Caco-2 (cell line): ENCODE measurements at regions not wholly inside any gene's neighbourhood (a gene's known extent, or its start where the extent isn't known, plus 50 kb on each side); places are given as distances from the start of the nearest gene placed in this dataset.

Experiments
- BruUV-seq: library from RNA; stranded (reverse); fragments of 400-500 nt; replicated peaks from 2 replicates; lab custom pipeline; 2021; lab: Mats Ljungman, UMichigan
- CTCF ChIA-PET: fragments of 300-600 bp; sonication (Branson Sonifier 250); formaldehyde crosslinking; loops from one replicate; lab custom pipeline; 2022; ENCODE audit warnings: antibody characterized with exemption; lab: Charles Lee
- POLR2A ChIA-PET: fragments of 300-600 bp; sonication (Branson Sonifier 250); formaldehyde crosslinking; loops from one replicate; lab custom pipeline; 2022; ENCODE audit warnings: antibody characterized with exemption; lab: Charles Lee
- DNase-seq, 2 experiments: peaks; one replicate each; pipeline versions ENCODE4 v3.0.0 to v3.0.0-alpha.2; 2020 to 2022
- H3K27me3 ChIP-seq: replicated peaks from 2 replicates; pipeline ENCODE4 v1.6.0; 2011; ENCODE audit warnings: low read length; ENCODE audit not compliant: control insufficient read depth, insufficient read depth
- H3K36me3 ChIP-seq: 2 replicates; pipeline ENCODE4 v1.5.1; 2011; ENCODE audit warnings: low read length; ENCODE audit not compliant: control insufficient read depth, insufficient read depth
- H3K4me1 ChIP-seq: fragments of 250-450 bp; sonication (Bioruptor Pico); 2 replicates; pipeline ENCODE4 v1.5.1; 2020; ENCODE audit warnings: mild to moderate bottlenecking
- H3K4me3 ChIP-seq: 2 replicates; pipeline ENCODE4 v1.5.1; 2011; ENCODE audit warnings: low read depth, mild to moderate bottlenecking, control low read depth, low read length
- H3K9me3 ChIP-seq: fragments of 250-450 bp; sonication (Bioruptor Pico); 2 replicates; pipeline ENCODE4 v1.5.1; 2020; ENCODE audit warnings: mild to moderate bottlenecking, moderate library complexity
- H3K27ac Mint-ChIP-seq: one replicate; pipeline ENCODE4 v1.8.0; 2022; ENCODE audit warnings: mixed read lengths; ENCODE audit not compliant: unreplicated experiment
- H3K27me3 Mint-ChIP-seq: one replicate; pipeline ENCODE4 v1.8.0; 2022; ENCODE audit warnings: mixed read lengths; ENCODE audit not compliant: insufficient read depth, unreplicated experiment
- H3K36me3 Mint-ChIP-seq: one replicate; pipeline ENCODE4 v1.8.0; 2022; ENCODE audit warnings: mild to moderate bottlenecking, mixed read lengths; ENCODE audit not compliant: insufficient read depth, unreplicated experiment
- H3K4me1 Mint-ChIP-seq: one replicate; pipeline ENCODE4 v1.8.0; 2022; ENCODE audit warnings: low read depth, mixed read lengths; ENCODE audit not compliant: unreplicated experiment
- H3K4me3 Mint-ChIP-seq: one replicate; pipeline ENCODE4 v1.8.0; 2022; ENCODE audit warnings: mild to moderate bottlenecking, moderate library complexity, mixed read lengths; ENCODE audit not compliant: unreplicated experiment
- H3K9me3 Mint-ChIP-seq: one replicate; pipeline ENCODE4 v1.8.0; 2022; ENCODE audit warnings: mixed read lengths; ENCODE audit not compliant: unreplicated experiment
- CTCF ChIP-seq, 2 experiments: fragments of 200-600 bp in 1 of 2; IDR thresholded peaks; 1 replicate in 1 of 2; 2 replicates in 1 of 2; pipeline versions ENCODE4 v1.5.1 to v1.8.0; 2011 to 2022; ENCODE audit warnings: antibody characterized with exemption in 1 of 2, control low read depth in 1 of 2, inconsistent platforms in 1 of 2, low read depth in 1 of 2, low read length in 1 of 2, mild to moderate bottlenecking in 1 of 2, moderate library complexity in 1 of 2; ENCODE audit not compliant: insufficient read depth in 1 of 2, severe bottlenecking in 1 of 2, unreplicated experiment in 1 of 2
- intact Hi-C: fragments of 100-400 bp; cut with micrococcal nuclease; formaldehyde crosslinking; loops from one replicate; pipeline ENCODE4 v1.10.0; 2022; ENCODE audit not compliant: unreplicated experiment

- H3K4me3 ChIP-seq: no peak overlapping the region
- Mint-ChIP-seq H3K27me3 (no peaks in the 10 kb centered on the region), H3K4me1 (no peaks in the 10 kb centered on the region), H3K9me3 (peaks cover 9% of the 10 kb centered on the region), H3K36me3 (no peaks in the 10 kb centered on the region), H3K27ac (no peak overlapping the region), H3K4me3 (no peak overlapping the region)
- TF ChIP-seq CTCF (IDR thresholded peaks at IDR 0.05; ENCODE audit: insufficient read depth in 1 of 2, low read depth in 1 of 2, low read length in 1 of 2, severe bottlenecking in 1 of 2, unreplicated experiment in 1 of 2): no peak
- ChIA-PET POLR2A (no interaction called here), CTCF (no interaction called here)
- no peaks in the 10 kb centered on the region for H3K27me3 ChIP-seq
- no peaks in the 10 kb centered on the region for H3K4me1 ChIP-seq
- H3K9me3 ChIP-seq: no peaks in the 10 kb centered on the region
- DNase-seq: no peak
- no TSS peak for BruUV-seq
- intact Hi-C loops: no loop called here
- no peaks in the 10 kb centered on the region for H3K36me3 ChIP-seq
These were observed 112.7 kb downstream of the MTERF1 start for GRCh38 chr7:91767820-91768219.

DNA sequence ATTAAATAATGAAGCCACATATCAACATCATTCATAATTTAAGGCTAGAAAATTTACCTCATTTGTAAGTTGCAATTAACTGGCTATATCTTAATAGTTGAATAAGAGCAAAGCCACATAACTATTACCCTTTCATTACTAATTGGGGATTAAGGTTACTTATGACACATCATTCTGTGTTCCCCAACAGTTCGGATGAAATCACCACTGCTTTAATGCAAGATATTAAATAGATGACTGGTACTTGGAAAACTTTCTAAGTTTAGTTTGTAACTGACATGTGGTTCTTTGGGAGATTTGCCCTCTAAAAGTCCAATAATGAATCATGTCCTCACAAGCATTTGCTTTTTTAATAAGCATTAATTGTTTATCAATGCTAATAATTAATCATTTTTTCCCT is 109.1 kb downstream of the MTERF1 start:
- no peak overlapping the region for H3K4me3 ChIP-seq
- H3K4me1 ChIP-seq: no peaks in the 10 kb centered on the region
- POLR2A ChIA-PET: no interaction called here
- Mint-ChIP-seq H3K4me1 (no peaks in the 10 kb centered on the region), H3K27ac (no peak overlapping the region), H3K9me3 (no peaks in the 10 kb centered on the region), H3K4me3 (no peak overlapping the region), H3K27me3 (peaks cover 3% of the 10 kb centered on the region), H3K36me3 (no peaks in the 10 kb centered on the region)
- intact Hi-C loops: no loop called here
- no peaks in the 10 kb centered on the region for H3K27me3 ChIP-seq
- no peak for DNase-seq
- H3K9me3 ChIP-seq: no peaks in the 10 kb centered on the region
- TF ChIP-seq CTCF (IDR thresholded peaks at IDR 0.05; ENCODE audit: insufficient read depth in 1 of 2, low read depth in 1 of 2, low read length in 1 of 2, severe bottlenecking in 1 of 2, unreplicated experiment in 1 of 2): no peak
- CTCF ChIA-PET: interaction anchor here (0.6 kb wide), 1 partner anchor 266 kb away, joined by 3 read pairs; no protein-coding TSS in a partner anchor
- BruUV-seq: no TSS peak
- H3K36me3 ChIP-seq: no peaks in the 10 kb centered on the region

DNA sequence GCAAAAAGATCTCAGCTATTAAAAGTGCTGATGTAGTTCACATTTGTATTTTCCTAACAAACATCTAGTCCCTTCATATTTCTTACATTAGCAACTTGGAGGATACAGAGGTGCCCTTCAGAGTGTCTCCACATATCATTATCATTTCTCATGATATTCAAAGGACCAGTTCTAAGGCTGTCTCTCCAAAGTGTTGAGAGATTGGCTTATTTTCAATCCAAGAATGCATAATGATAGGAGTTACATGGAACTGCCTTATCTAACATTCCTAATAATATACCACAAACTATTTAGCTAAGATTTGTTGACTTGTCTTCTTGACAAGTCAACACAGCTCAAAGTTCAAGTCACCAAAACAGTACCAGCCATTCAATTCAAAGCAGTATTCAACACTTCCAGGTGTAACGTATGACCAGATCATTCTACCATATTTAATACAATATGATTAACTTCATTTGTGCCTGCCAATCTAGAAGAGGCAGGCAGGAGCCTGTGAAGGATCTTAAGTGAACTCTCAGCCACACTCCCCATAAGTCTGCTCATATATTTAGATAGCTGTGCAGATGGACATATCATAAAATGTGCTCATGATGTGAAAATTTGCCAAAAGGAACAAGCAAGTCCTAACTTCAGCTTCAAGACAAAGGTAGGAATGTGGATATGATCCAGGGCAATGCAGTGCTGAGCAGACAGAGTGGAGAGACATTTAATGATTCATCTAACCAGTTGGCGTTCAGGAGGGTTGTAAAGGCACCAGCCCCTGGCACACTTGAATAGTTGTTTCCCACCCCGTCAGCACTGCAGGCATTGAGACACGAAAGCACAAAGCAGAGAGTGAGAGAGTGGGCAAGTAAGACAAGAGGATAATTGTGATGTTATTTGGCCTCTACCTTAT is 108.3 kb downstream of the MTERF1 start:
- CTCF ChIA-PET: interaction anchor here (0.6 kb wide), 1 partner anchor 267 kb away, joined by 3 read pairs; no protein-coding TSS in a partner anchor
- POLR2A ChIA-PET: no interaction called here
- H3K4me1 ChIP-seq: no peaks in the 10 kb centered on the region
- Mint-ChIP-seq H3K4me3 (no peak overlapping the region), H3K4me1 (no peaks in the 10 kb centered on the region), H3K9me3 (no peaks in the 10 kb centered on the region), H3K27me3 (peaks cover 3% of the 10 kb centered on the region), H3K27ac (no peak overlapping the region), H3K36me3 (no peaks in the 10 kb centered on the region)
- BruUV-seq: no TSS peak
- intact Hi-C loops: no loop called here
- no peak for TF ChIP-seq CTCF (IDR thresholded peaks at IDR 0.05; ENCODE audit: insufficient read depth in 1 of 2, low read depth in 1 of 2, low read length in 1 of 2, severe bottlenecking in 1 of 2, unreplicated experiment in 1 of 2)
- no peaks in the 10 kb centered on the region for H3K36me3 ChIP-seq
- DNase-seq: no peak
- H3K9me3 ChIP-seq: no peaks in the 10 kb centered on the region
- no peak overlapping the region for H3K4me3 ChIP-seq
- H3K27me3 ChIP-seq: no peaks in the 10 kb centered on the region
